ENCODE measurements at regions not wholly inside any gene's neighbourhood (a gene's known extent, or its start where the extent isn't known, plus 50 kb on each side); places are given as distances from the start of the nearest gene placed in this dataset.
"Not testable (repeated sequence)": the region's sequence is repeated elsewhere in the genome, so short reads cannot be mapped to it uniquely, and the experiment has no call there.

GRCh38 chr1:192445839-192446489 is 129.2 kb downstream of the RGS21 start:
- WGBS, 2 experiments (ENCODE audit: insufficient coverage in 2 of 2): 0 to 30% methylated on average over 2 to 4 of the region's 7 CpGs
- Histone ChIP-seq H3K4me3 (ENCODE audit: extremely low read depth, insufficient read depth, low read length, poor library complexity, severe bottlenecking) (no peak overlapping the region), H3K36me3 (ENCODE audit: control insufficient read depth, insufficient read depth, low read length) (no peaks in the 10 kb centered on the region), H3K9me3 (ENCODE audit: control insufficient read depth, low read length) (no peaks in the 10 kb centered on the region), H3K27ac (ENCODE audit: low read depth, low read length, severe bottlenecking) (no peak overlapping the region), H3K4me1 (ENCODE audit: control insufficient read depth, insufficient read depth, low read length, poor library complexity, severe bottlenecking) (no peaks in the 10 kb centered on the region)

- Histone ChIP-seq H3K4me1 (ENCODE audit: control insufficient read depth, insufficient read depth, low read length, poor library complexity, severe bottlenecking) (no peaks in the 10 kb centered on the region), H3K27ac (ENCODE audit: low read depth, low read length, severe bottlenecking) (no peak overlapping the region), H3K9me3 (ENCODE audit: control insufficient read depth, low read length) (no peaks in the 10 kb centered on the region)
Measured at GRCh38 chr1:192448026-192448578, 127.5 kb upstream of the RGS1 start.

GRCh38 chr1:192453360-192453992 is 122.1 kb upstream of the RGS1 start:
- H3K27ac ChIP-seq (ENCODE audit: low read depth, low read length, severe bottlenecking): no peak overlapping the region
- WGBS, 2 experiments (ENCODE audit: insufficient coverage in 2 of 2): 92 to 96% methylated on average over 5 of the region's 8 CpGs

More at GRCh38 chr1:192448026-192448578, 127.5 kb upstream of the RGS1 start:
- no peak overlapping the region for H3K4me3 ChIP-seq (ENCODE audit: extremely low read depth, insufficient read depth, low read length, poor library complexity, severe bottlenecking)
- H3K36me3 ChIP-seq (ENCODE audit: control insufficient read depth, insufficient read depth, low read length): no peaks in the 10 kb centered on the region

GRCh38 chr1:192459467-192459866 is 116.1 kb upstream of the RGS1 start:
- Histone ChIP-seq H3K27ac (ENCODE audit: low read depth, low read length, severe bottlenecking) (no peak overlapping the region), H3K4me3 (ENCODE audit: extremely low read depth, insufficient read depth, low read length, poor library complexity, severe bottlenecking) (no peak overlapping the region), H3K9me3 (ENCODE audit: control insufficient read depth, low read length) (no peaks in the 10 kb centered on the region), H3K36me3 (ENCODE audit: control insufficient read depth, insufficient read depth, low read length) (no peaks in the 10 kb centered on the region), H3K4me1 (ENCODE audit: control insufficient read depth, insufficient read depth, low read length, poor library complexity, severe bottlenecking) (no peaks in the 10 kb centered on the region)

More at GRCh38 chr1:192453360-192453992, 122.1 kb upstream of the RGS1 start:
- H3K9me3 ChIP-seq (ENCODE audit: control insufficient read depth, low read length): no peaks in the 10 kb centered on the region
- H3K4me3 ChIP-seq (ENCODE audit: extremely low read depth, insufficient read depth, low read length, poor library complexity, severe bottlenecking): no peak overlapping the region
- no peaks in the 10 kb centered on the region for H3K4me1 ChIP-seq (ENCODE audit: control insufficient read depth, insufficient read depth, low read length, poor library complexity, severe bottlenecking)
- no peaks in the 10 kb centered on the region for H3K36me3 ChIP-seq (ENCODE audit: control insufficient read depth, insufficient read depth, low read length)

GRCh38 chr1:192461684-192462083 is 113.9 kb upstream of the RGS1 start:
- H3K4me3 ChIP-seq (ENCODE audit: extremely low read depth, insufficient read depth, low read length, poor library complexity, severe bottlenecking): no peak overlapping the region
- no peaks in the 10 kb centered on the region for H3K4me1 ChIP-seq (ENCODE audit: control insufficient read depth, insufficient read depth, low read length, poor library complexity, severe bottlenecking)
- no peaks in the 10 kb centered on the region for H3K36me3 ChIP-seq (ENCODE audit: control insufficient read depth, insufficient read depth, low read length)
- H3K27ac ChIP-seq (ENCODE audit: low read depth, low read length, severe bottlenecking): no peak overlapping the region
- H3K9me3 ChIP-seq (ENCODE audit: control insufficient read depth, low read length): no peaks in the 10 kb centered on the region
- WGBS, 2 experiments (ENCODE audit: insufficient coverage in 2 of 2): 100% methylated on average over 1 of the region's 4 CpGs; no CpG with 5 or more reads in 1 of the 2 experiments

- Histone ChIP-seq H3K4me3 (ENCODE audit: extremely low read depth, insufficient read depth, low read length, poor library complexity, severe bottlenecking) (no peak overlapping the region), H3K9me3 (ENCODE audit: control insufficient read depth, low read length) (no peaks in the 10 kb centered on the region), H3K27ac (ENCODE audit: low read depth, low read length, severe bottlenecking) (no peak overlapping the region), H3K36me3 (ENCODE audit: control insufficient read depth, insufficient read depth, low read length) (no peaks in the 10 kb centered on the region), H3K4me1 (ENCODE audit: control insufficient read depth, insufficient read depth, low read length, poor library complexity, severe bottlenecking) (no peaks in the 10 kb centered on the region)
- 93 to 95% methylated on average over 2 to 3 of the region's 3 CpGs for WGBS, 2 experiments (ENCODE audit: insufficient coverage in 2 of 2)
Measured at GRCh38 chr1:192462616-192463015, 113.0 kb upstream of the RGS1 start.

- Histone ChIP-seq H3K36me3 (ENCODE audit: control insufficient read depth, insufficient read depth, low read length) (no peaks in the 10 kb centered on the region), H3K27ac (ENCODE audit: low read depth, low read length, severe bottlenecking) (no peak overlapping the region), H3K4me1 (ENCODE audit: control insufficient read depth, insufficient read depth, low read length, poor library complexity, severe bottlenecking) (no peaks in the 10 kb centered on the region), H3K4me3 (ENCODE audit: extremely low read depth, insufficient read depth, low read length, poor library complexity, severe bottlenecking) (no peak overlapping the region), H3K9me3 (ENCODE audit: control insufficient read depth, low read length) (no peaks in the 10 kb centered on the region)
- 100% methylated on average over 2 of the region's 3 CpGs for WGBS, 2 experiments (ENCODE audit: insufficient coverage in 2 of 2)
Measured at GRCh38 chr1:192463661-192464060, 111.9 kb upstream of the RGS1 start.

- not testable (repeated sequence) for H3K27ac ChIP-seq (ENCODE audit: low read depth, low read length, severe bottlenecking); H3K4me1 ChIP-seq (ENCODE audit: control insufficient read depth, insufficient read depth, low read length, poor library complexity, severe bottlenecking); H3K36me3 ChIP-seq (ENCODE audit: control insufficient read depth, insufficient read depth, low read length); H3K4me3 ChIP-seq (ENCODE audit: extremely low read depth, insufficient read depth, low read length, poor library complexity, severe bottlenecking); H3K9me3 ChIP-seq (ENCODE audit: control insufficient read depth, low read length)
- WGBS, 2 experiments (ENCODE audit: insufficient coverage in 2 of 2): 82 to 86% methylated on average over 1 to 3 of the region's 4 CpGs
Measured at GRCh38 chr1:192465221-192465620, 110.4 kb upstream of the RGS1 start.

GRCh38 chr1:192474080-192474683 is 101.4 kb upstream of the RGS1 start:
- no peaks in the 10 kb centered on the region for H3K36me3 ChIP-seq (ENCODE audit: control insufficient read depth, insufficient read depth, low read length)
- H3K4me1 ChIP-seq (ENCODE audit: control insufficient read depth, insufficient read depth, low read length, poor library complexity, severe bottlenecking): no peaks in the 10 kb centered on the region
- 10 to 20% methylated on average over 1 to 2 of the region's 5 CpGs for WGBS, 2 experiments (ENCODE audit: insufficient coverage in 2 of 2)
- no peaks in the 10 kb centered on the region for H3K9me3 ChIP-seq (ENCODE audit: control insufficient read depth, low read length)
- no peak overlapping the region for H3K4me3 ChIP-seq (ENCODE audit: extremely low read depth, insufficient read depth, low read length, poor library complexity, severe bottlenecking)
- H3K27ac ChIP-seq (ENCODE audit: low read depth, low read length, severe bottlenecking): no peak overlapping the region

- no peaks in the 10 kb centered on the region for H3K36me3 ChIP-seq (ENCODE audit: control insufficient read depth, insufficient read depth, low read length)
- H3K4me1 ChIP-seq (ENCODE audit: control insufficient read depth, insufficient read depth, low read length, poor library complexity, severe bottlenecking): no peaks in the 10 kb centered on the region
- 92 to 97% methylated on average over 5 of the region's 6 CpGs for WGBS, 2 experiments (ENCODE audit: insufficient coverage in 2 of 2)
- no peak overlapping the region for H3K4me3 ChIP-seq (ENCODE audit: extremely low read depth, insufficient read depth, low read length, poor library complexity, severe bottlenecking)
- no peak overlapping the region for H3K27ac ChIP-seq (ENCODE audit: low read depth, low read length, severe bottlenecking)
- H3K9me3 ChIP-seq (ENCODE audit: control insufficient read depth, low read length): peaks cover 5% of the 10 kb centered on the region
Measured at GRCh38 chr1:192475329-192475728, 100.2 kb upstream of the RGS1 start.

- no peak overlapping the region for H3K4me3 ChIP-seq (ENCODE audit: extremely low read depth, insufficient read depth, low read length, poor library complexity, severe bottlenecking)
- no peaks in the 10 kb centered on the region for H3K36me3 ChIP-seq (ENCODE audit: control insufficient read depth, insufficient read depth, low read length)
- H3K9me3 ChIP-seq (ENCODE audit: control insufficient read depth, low read length): peaks cover 6% of the 10 kb centered on the region
- no peaks in the 10 kb centered on the region for H3K4me1 ChIP-seq (ENCODE audit: control insufficient read depth, insufficient read depth, low read length, poor library complexity, severe bottlenecking)
- H3K27ac ChIP-seq (ENCODE audit: low read depth, low read length, severe bottlenecking): no peak overlapping the region
- WGBS, 2 experiments (ENCODE audit: insufficient coverage in 2 of 2): 93 to 100% methylated on average over 3 of the region's 3 CpGs
Measured at GRCh38 chr1:192475970-192476369, 99.6 kb upstream of the RGS1 start.
